AG08395 (cell line): ENCODE measurements at regions not wholly inside any gene's neighbourhood (a gene's known extent, or its start where the extent isn't known, plus 50 kb on each side); places are given as distances from the start of the nearest gene placed in this dataset.
"Not testable (repeated sequence)": the region's sequence is repeated elsewhere in the genome, so short reads cannot be mapped to it uniquely, and the experiment has no call there.

Source experiments
- DNase-seq: peaks from one replicate; pipeline ENCODE4 v3.0.0; 2012; ENCODE audit warnings: mixed read lengths, low spot score

GRCh38 chr2:153307223-153307622, 171.3 kb downstream of the RPRM start:
- no peak for DNase-seq

GRCh38 chr2:153299809-153300208, 178.8 kb downstream of the RPRM start:
- DNase-seq, result no peak

GRCh38 chr2:153299217-153299616, 179.3 kb downstream of the RPRM start:
- no peak for DNase-seq

- DNase-seq, result no peak
Measured at GRCh38 chr2:153294199-153294786, 184.3 kb downstream of the RPRM start.

- no peak for DNase-seq
Measured at GRCh38 chr2:153291718-153292117, 186.8 kb downstream of the RPRM start.

- DNase-seq, result no peak
Measured at GRCh38 chr2:153287109-153287801, 191.3 kb downstream of the RPRM start.

GRCh38 chr2:153268941-153269461, 209.6 kb downstream of the RPRM start:
- no peak for DNase-seq

GRCh38 chr2:153256876-153257275, 221.7 kb downstream of the RPRM start:
- not testable (repeated sequence) for DNase-seq

GRCh38 chr2:153246636-153247035, 231.9 kb downstream of the RPRM start:
- DNase-seq, result not testable (repeated sequence)

- DNase-seq, result no peak
Measured at GRCh38 chr2:153235516-153235915, 243.0 kb downstream of the RPRM start.

- DNase-seq, result no peak
Measured at GRCh38 chr2:153232464-153232863, 246.1 kb downstream of the RPRM start.

- no peak for DNase-seq
Measured at GRCh38 chr2:153230977-153231376, 247.6 kb downstream of the RPRM start.

- no peak for DNase-seq
Measured at GRCh38 chr2:153228904-153229303, 249.7 kb downstream of the RPRM start.

- DNase-seq, result no peak
Measured at GRCh38 chr2:153227981-153228380, 250.6 kb downstream of the RPRM start.

- no peak for DNase-seq
Measured at GRCh38 chr2:153222231-153223165, 256.1 kb downstream of the RPRM start.

- no peak for DNase-seq
Measured at GRCh38 chr2:153221506-153221905, 257.1 kb downstream of the RPRM start.

- no peak for DNase-seq
Measured at GRCh38 chr2:153221087-153221486, 257.5 kb downstream of the RPRM start.

- no peak for DNase-seq
Measured at GRCh38 chr2:153218851-153219250, 259.7 kb downstream of the RPRM start.

GRCh38 chr2:153214337-153214736, 264.2 kb downstream of the RPRM start:
- DNase-seq, result no peak

GRCh38 chr2:153213022-153213421, 265.5 kb downstream of the RPRM start:
- DNase-seq, result no peak

GRCh38 chr2:153197402-153198386, 280.9 kb downstream of the RPRM start:
- DNase-seq, result no peak
